ENCODE measurements at regions not wholly inside any gene's neighbourhood (a gene's known extent, or its start where the extent isn't known, plus 50 kb on each side); places are given as distances from the start of the nearest gene placed in this dataset.

DNA sequence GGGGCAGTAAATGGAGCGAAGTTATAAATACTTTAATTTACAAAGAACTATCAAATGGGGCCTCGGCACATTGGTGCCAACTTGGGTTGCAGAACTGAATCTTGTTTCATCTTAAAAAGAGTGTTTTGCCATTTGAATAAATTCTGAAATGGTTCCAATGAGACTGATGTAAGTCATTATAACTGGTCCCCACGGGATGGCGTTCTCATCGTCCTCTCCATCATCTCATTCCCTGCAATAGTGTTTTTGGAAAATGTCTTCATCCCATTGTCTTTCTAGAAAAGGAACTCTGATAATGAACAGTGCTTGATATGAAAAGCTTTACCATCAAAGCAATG is 422.0 kb upstream of the ID2 start:
- no peaks in the 10 kb centered on the region for H3K9me3 ChIP-seq
- H3K36me3 ChIP-seq (replicated peaks) = no peaks in the 10 kb centered on the region
- H3K4me3 ChIP-seq = no peak overlapping the region
- DNase-seq (ENCODE audit: low spot score in 2 of 2) = no peak
- in situ Hi-C loops (cut with MboI; ENCODE audit: low sequenced_read_pairs) = no loop called here
- H3K27me3 ChIP-seq (ENCODE audit: low read depth) = no peaks in the 10 kb centered on the region
- H3K4me1 ChIP-seq = no peaks in the 10 kb centered on the region

DNA sequence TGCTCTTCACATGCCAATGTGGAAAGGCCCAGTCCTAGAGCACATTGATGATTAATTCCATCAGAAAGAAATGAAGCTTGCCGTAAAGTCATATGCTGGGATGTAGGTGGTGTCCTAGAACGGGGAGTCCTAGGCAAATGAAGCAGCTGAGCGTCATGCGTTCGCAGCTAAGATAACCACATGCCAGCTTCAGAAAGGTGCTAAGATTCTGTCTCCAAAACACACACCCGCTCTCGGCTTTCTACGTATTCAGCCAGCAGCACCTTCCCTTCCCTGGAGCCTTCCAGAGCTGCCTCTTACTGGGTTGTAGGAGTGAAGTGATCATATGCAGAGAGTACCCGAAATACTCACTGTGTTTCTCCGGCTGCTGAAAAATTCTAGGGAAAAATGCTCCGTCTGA is 421.6 kb upstream of the ID2 start:
- Histone ChIP-seq H3K27me3 (ENCODE audit: low read depth) (no peaks in the 10 kb centered on the region), H3K4me3 (no peak overlapping the region), H3K4me1 (no peaks in the 10 kb centered on the region), H3K9me3 (no peaks in the 10 kb centered on the region), H3K36me3 (replicated peaks) (no peaks in the 10 kb centered on the region)
- DNase-seq (ENCODE audit: low spot score in 2 of 2) = no peak
- in situ Hi-C loops (cut with MboI; ENCODE audit: low sequenced_read_pairs) = no loop called here

- in situ Hi-C loops (cut with MboI; ENCODE audit: low sequenced_read_pairs) = no loop called here
- no peaks in the 10 kb centered on the region for H3K9me3 ChIP-seq
- DNase-seq (ENCODE audit: low spot score in 2 of 2) = no peak
Observed at GRCh38 chr2:8263901-8264300, 418.0 kb upstream of the ID2 start.

DNA sequence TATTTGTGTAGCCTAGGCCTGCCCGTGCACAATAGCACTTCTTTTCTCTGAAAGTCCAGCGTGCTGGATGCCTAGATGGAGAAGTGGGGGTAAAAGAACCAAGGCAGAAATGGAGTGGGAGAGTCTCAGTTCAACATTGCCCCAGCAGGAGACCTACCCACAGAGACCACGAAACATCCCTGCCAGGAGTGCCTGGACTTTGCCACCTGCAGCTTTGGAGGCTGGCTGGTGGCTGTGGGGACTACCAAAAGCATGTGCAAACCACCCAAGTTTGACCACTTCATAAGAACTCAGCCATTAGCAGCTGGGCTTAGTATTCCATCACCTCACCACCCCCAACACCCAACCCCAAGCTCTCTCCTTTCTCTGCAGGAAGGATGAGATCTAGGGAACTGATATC is 416.9 kb upstream of the ID2 start:
- H3K4me1 ChIP-seq = no peaks in the 10 kb centered on the region
- H3K27me3 ChIP-seq (ENCODE audit: low read depth) = no peaks in the 10 kb centered on the region
- in situ Hi-C loops (cut with MboI; ENCODE audit: low sequenced_read_pairs) = no loop called here
- no peak for DNase-seq (ENCODE audit: low spot score in 2 of 2)
- H3K4me3 ChIP-seq = no peak overlapping the region
- no peaks in the 10 kb centered on the region for H3K36me3 ChIP-seq (replicated peaks)
- no peaks in the 10 kb centered on the region for H3K9me3 ChIP-seq

More at GRCh38 chr2:8263901-8264300, 418.0 kb upstream of the ID2 start:
- Histone ChIP-seq H3K36me3 (replicated peaks) (no peaks in the 10 kb centered on the region), H3K4me3 (no peak overlapping the region), H3K4me1 (no peaks in the 10 kb centered on the region), H3K27me3 (ENCODE audit: low read depth) (no peaks in the 10 kb centered on the region)

DNA sequence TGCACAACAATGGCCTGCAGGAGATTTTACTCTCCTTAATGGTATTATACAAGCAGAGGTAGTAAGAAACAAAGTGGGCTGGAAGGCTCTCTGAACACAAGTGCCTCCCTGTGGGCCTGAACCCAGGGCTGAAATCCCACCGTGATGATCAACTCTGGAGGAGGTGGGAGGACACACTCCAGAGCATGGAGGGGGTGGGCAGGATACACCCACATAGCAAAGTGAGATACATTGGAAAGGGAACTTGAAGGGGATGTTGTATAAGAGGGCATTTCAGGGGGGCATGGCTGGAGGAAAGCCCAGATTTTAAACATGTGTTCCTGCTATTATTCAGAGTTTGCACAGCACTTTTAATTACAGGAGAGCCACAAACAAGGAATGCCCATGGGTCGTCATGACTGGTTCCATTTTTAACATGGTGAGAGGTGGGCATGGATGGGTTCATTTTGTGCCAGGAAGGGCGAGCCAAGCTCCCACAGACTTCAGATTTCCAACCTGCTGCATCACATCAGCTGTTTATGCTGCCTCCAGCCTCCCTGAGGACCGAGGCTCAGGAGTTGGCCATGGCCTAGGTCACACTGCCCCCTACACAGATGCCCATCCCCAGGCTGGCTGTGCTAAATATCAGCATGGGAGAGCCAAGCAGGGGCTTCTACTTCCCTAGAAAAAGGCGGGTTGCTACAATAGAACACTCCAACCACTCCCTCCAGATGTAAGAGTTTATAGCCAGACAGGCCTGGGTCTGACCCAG is 416.2 kb upstream of the ID2 start:
- no peak for DNase-seq (ENCODE audit: low spot score in 2 of 2)
- H3K36me3 ChIP-seq (replicated peaks) = no peaks in the 10 kb centered on the region
- no peaks in the 10 kb centered on the region for H3K4me1 ChIP-seq
- H3K27me3 ChIP-seq (ENCODE audit: low read depth) = no peaks in the 10 kb centered on the region
- in situ Hi-C loops (cut with MboI; ENCODE audit: low sequenced_read_pairs) = no loop called here
- H3K4me3 ChIP-seq = no peak overlapping the region
- H3K9me3 ChIP-seq = no peaks in the 10 kb centered on the region

GRCh38 chr2:8266563-8266962 is 415.3 kb upstream of the ID2 start:
- Histone ChIP-seq H3K4me1 (no peaks in the 10 kb centered on the region), H3K9me3 (no peaks in the 10 kb centered on the region), H3K27me3 (ENCODE audit: low read depth) (no peaks in the 10 kb centered on the region), H3K4me3 (no peak overlapping the region), H3K36me3 (replicated peaks) (no peaks in the 10 kb centered on the region)
- no peak for DNase-seq (ENCODE audit: low spot score in 2 of 2)
- in situ Hi-C loops (cut with MboI; ENCODE audit: low sequenced_read_pairs) = no loop called here

- Histone ChIP-seq H3K4me1 (no peaks in the 10 kb centered on the region), H3K9me3 (no peaks in the 10 kb centered on the region), H3K36me3 (replicated peaks) (no peaks in the 10 kb centered on the region), H3K27me3 (ENCODE audit: low read depth) (no peaks in the 10 kb centered on the region), H3K4me3 (no peak overlapping the region)
- in situ Hi-C loops (cut with MboI; ENCODE audit: low sequenced_read_pairs) = no loop called here
- DNase-seq (ENCODE audit: low spot score in 2 of 2) = no peak
Observed at GRCh38 chr2:8267048-8267447, 414.8 kb upstream of the ID2 start.

- Histone ChIP-seq H3K4me3 (no peak overlapping the region), H3K9me3 (no peaks in the 10 kb centered on the region)
- DNase-seq (ENCODE audit: low spot score in 2 of 2) = no peak
Observed at GRCh38 chr2:8267721-8268120, 414.1 kb upstream of the ID2 start.

GRCh38 chr2:8268172-8268783 is 413.6 kb upstream of the ID2 start:
- Histone ChIP-seq H3K9me3 (no peaks in the 10 kb centered on the region), H3K4me3 (no peak overlapping the region), H3K27me3 (ENCODE audit: low read depth) (no peaks in the 10 kb centered on the region), H3K36me3 (replicated peaks) (no peaks in the 10 kb centered on the region), H3K4me1 (no peaks in the 10 kb centered on the region)
- no peak for DNase-seq (ENCODE audit: low spot score in 2 of 2)
- in situ Hi-C loops (cut with MboI; ENCODE audit: low sequenced_read_pairs) = no loop called here

More at GRCh38 chr2:8267721-8268120, 414.1 kb upstream of the ID2 start:
- no peaks in the 10 kb centered on the region for H3K27me3 ChIP-seq (ENCODE audit: low read depth)
- in situ Hi-C loops (cut with MboI; ENCODE audit: low sequenced_read_pairs) = no loop called here
- H3K4me1 ChIP-seq = no peaks in the 10 kb centered on the region
- H3K36me3 ChIP-seq (replicated peaks) = no peaks in the 10 kb centered on the region

DNA sequence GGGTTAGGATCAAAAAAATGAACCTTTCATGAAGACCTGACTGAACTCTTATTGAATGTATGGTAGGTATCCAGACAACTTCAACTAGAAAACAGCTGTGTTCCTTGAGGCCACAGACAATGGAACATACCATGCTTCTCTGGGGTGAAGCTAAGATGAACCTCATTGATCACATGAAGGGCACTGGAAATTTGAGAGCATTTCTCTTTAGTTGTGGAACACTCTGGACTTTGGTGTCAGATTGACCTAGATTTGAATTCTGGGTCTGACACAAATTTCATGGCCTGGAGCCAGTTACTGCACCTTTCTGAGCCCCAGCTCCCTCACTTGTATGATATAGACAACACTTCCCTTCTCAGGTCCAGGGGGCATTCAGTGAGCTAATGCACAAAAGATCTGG is 411.2 kb upstream of the ID2 start:
- Histone ChIP-seq H3K4me1 (no peaks in the 10 kb centered on the region), H3K9me3 (no peaks in the 10 kb centered on the region), H3K27me3 (ENCODE audit: low read depth) (no peaks in the 10 kb centered on the region), H3K36me3 (replicated peaks) (no peaks in the 10 kb centered on the region), H3K4me3 (no peak overlapping the region)
- DNase-seq (ENCODE audit: low spot score in 2 of 2) = no peak
- in situ Hi-C loops (cut with MboI; ENCODE audit: low sequenced_read_pairs) = no loop called here

DNA sequence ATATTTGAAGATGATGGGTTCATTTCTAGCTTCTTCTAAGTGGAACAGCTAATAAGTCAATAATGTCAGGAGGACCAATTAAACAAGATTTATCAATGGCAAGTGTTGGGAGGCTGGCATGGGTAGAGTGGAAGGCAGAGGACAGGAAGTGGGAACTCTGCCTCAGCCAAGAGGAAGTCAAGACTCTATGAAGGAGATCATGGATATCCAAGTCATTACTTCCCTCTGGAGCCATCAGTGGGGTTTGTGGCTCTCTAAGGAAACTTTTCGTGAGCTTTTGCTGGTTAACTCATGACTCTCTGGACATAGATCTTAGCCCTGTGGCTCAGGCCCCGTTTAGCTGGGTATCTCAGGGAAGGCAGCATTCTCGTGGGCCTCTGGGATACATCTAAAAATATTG is 410.4 kb upstream of the ID2 start:
- in situ Hi-C loops (cut with MboI; ENCODE audit: low sequenced_read_pairs) = no loop called here
- H3K36me3 ChIP-seq (replicated peaks) = no peaks in the 10 kb centered on the region
- H3K9me3 ChIP-seq = no peaks in the 10 kb centered on the region
- no peaks in the 10 kb centered on the region for H3K27me3 ChIP-seq (ENCODE audit: low read depth)
- H3K4me3 ChIP-seq = no peak overlapping the region
- no peaks in the 10 kb centered on the region for H3K4me1 ChIP-seq
- DNase-seq (ENCODE audit: low spot score in 2 of 2) = no peak

DNA sequence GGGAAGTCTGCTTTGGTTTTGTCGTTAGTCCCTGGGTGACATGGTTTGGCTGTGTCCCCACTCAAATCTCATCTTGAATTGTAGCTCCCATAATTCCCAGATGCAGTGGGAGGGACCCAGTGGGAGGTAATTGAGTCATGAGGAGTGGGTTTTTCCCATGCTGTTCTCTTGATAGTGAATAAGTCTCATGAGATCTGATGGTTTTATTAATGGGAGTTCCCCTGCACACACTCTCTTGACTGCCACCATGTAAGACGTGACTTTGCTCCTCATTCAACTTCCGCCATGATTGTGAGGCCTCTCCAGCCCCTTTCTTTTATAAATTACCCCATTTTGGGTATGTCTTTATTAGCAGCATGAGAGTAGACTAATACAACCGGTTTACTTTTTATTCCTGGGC is 405.8 kb upstream of the ID2 start:
- no peak overlapping the region for H3K4me3 ChIP-seq
- no peaks in the 10 kb centered on the region for H3K36me3 ChIP-seq (replicated peaks)
- in situ Hi-C loops (cut with MboI; ENCODE audit: low sequenced_read_pairs) = no loop called here
- H3K4me1 ChIP-seq = no peaks in the 10 kb centered on the region
- no peaks in the 10 kb centered on the region for H3K27me3 ChIP-seq (ENCODE audit: low read depth)
- DNase-seq (ENCODE audit: low spot score in 2 of 2) = no peak
- H3K9me3 ChIP-seq = no peaks in the 10 kb centered on the region

- no peaks in the 10 kb centered on the region for H3K4me1 ChIP-seq
- no peaks in the 10 kb centered on the region for H3K27me3 ChIP-seq (ENCODE audit: low read depth)
- H3K9me3 ChIP-seq = no peaks in the 10 kb centered on the region
- in situ Hi-C loops (cut with MboI; ENCODE audit: low sequenced_read_pairs) = no loop called here
- no peak for DNase-seq (ENCODE audit: low spot score in 2 of 2)
- no peaks in the 10 kb centered on the region for H3K36me3 ChIP-seq (replicated peaks)
- no peak overlapping the region for H3K4me3 ChIP-seq
Observed at GRCh38 chr2:8277921-8278571, 403.8 kb upstream of the ID2 start.

DNA sequence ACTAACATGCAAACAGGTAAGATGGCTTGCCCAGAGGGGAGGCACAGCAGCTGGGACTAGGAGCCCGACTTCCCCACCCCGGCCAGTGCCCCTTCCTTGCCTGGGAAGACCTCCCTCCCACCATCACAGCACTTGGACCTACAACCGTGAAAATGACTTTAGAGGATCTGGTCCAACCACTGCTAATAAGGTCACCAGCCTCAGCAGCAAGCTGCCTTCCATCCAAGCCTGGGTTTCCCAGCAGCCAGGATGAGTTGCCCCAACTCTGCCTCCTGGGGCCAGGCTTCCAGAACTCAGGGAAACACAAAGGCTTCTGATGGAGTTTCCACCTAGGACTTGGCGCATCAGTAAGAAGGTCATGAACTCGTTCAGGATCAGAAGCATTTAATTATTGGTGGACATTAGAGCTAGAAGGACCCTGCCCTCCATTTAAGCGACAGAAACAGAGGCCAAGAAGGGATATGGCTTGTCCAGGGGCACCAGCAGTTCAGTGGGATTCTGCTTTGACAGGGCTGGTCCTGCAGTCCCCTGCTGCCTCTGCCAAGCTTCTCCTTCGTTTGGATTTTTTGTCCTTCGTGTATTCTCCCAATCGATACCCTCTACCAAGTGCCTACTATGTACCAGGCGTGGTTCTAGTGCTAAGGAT is 403.0 kb upstream of the ID2 start:
- no peaks in the 10 kb centered on the region for H3K9me3 ChIP-seq
- no peaks in the 10 kb centered on the region for H3K27me3 ChIP-seq (ENCODE audit: low read depth)
- no peak overlapping the region for H3K4me3 ChIP-seq
- in situ Hi-C loops (cut with MboI; ENCODE audit: low sequenced_read_pairs) = no loop called here
- no peak for DNase-seq (ENCODE audit: low spot score in 2 of 2)
- no peaks in the 10 kb centered on the region for H3K36me3 ChIP-seq (replicated peaks)
- no peaks in the 10 kb centered on the region for H3K4me1 ChIP-seq

Measured in HAP-1 (cell line).